MCF 10A (cell line): ENCODE measurements at regions not wholly inside any gene's neighbourhood (a gene's known extent, or its start where the extent isn't known, plus 50 kb on each side); places are given as distances from the start of the nearest gene placed in this dataset.

Experiments used
- BruUV-seq: library from RNA; stranded (reverse); fragments of 400-500 nt; replicated peaks from 2 replicates; lab custom pipeline; 2021; lab: Mats Ljungman, UMichigan
- CTCF ChIA-PET: fragments of 300-600 bp; sonication (Branson Sonifier 250); formaldehyde crosslinking; extraction: SDS; loops from one replicate; lab custom pipeline; 2021; ENCODE audit warnings: antibody characterized with exemption, inconsistent platforms; lab: Yijun Ruan, JAX
- POLR2A ChIA-PET: fragments of 300-600, 350-650 bp; sonication (Branson Sonifier 250); formaldehyde crosslinking; extraction: SDS; loops from one replicate; lab custom pipeline; 2020; ENCODE audit warnings: antibody characterized with exemption, inconsistent platforms; lab: Yijun Ruan, JAX
- DNase-seq: peaks from one replicate; pipeline ENCODE4 v3.0.0-alpha.2; 2018; ENCODE audit not compliant: unreplicated experiment
- H3K27ac Mint-ChIP-seq: one replicate; pipeline ENCODE4 v1.8.0; 2022; ENCODE audit warnings: mild to moderate bottlenecking, low read depth, mixed read lengths; ENCODE audit not compliant: unreplicated experiment
- H3K27me3 Mint-ChIP-seq: one replicate; pipeline ENCODE4 v1.8.0; 2022; ENCODE audit warnings: mixed read lengths; ENCODE audit not compliant: insufficient read depth, unreplicated experiment
- H3K36me3 Mint-ChIP-seq: one replicate; pipeline ENCODE4 v1.8.0; 2022; ENCODE audit warnings: mild to moderate bottlenecking, moderate library complexity, mixed read lengths; ENCODE audit not compliant: insufficient read depth, unreplicated experiment
- H3K4me1 Mint-ChIP-seq: one replicate; pipeline ENCODE4 v1.8.0; 2022; ENCODE audit warnings: mixed read lengths; ENCODE audit not compliant: insufficient read depth, unreplicated experiment
- H3K4me3 Mint-ChIP-seq: one replicate; pipeline ENCODE4 v1.8.0; 2022; ENCODE audit warnings: mild to moderate bottlenecking, moderate library complexity, mixed read lengths; ENCODE audit not compliant: unreplicated experiment
- H3K9me3 Mint-ChIP-seq: one replicate; pipeline ENCODE4 v1.8.0; 2022; ENCODE audit warnings: mixed read lengths; ENCODE audit not compliant: unreplicated experiment
- CTCF ChIP-seq: fragments of 200-600 bp; IDR thresholded peaks from one replicate; pipeline ENCODE4 v1.8.0; 2022; ENCODE audit warnings: antibody characterized with exemption, mild to moderate bottlenecking; ENCODE audit not compliant: unreplicated experiment
- intact Hi-C: fragments of 100-400 bp; cut with micrococcal nuclease; formaldehyde crosslinking; loops from 2 replicates; pipeline ENCODE4 v1.14.1; 2022

GRCh38 chr6:14634072-14634471, 516.5 kb downstream of the CD83 start:
- peaks cover 5% of the 10 kb centered on the region for H3K36me3 Mint-ChIP-seq
- no peaks in the 10 kb centered on the region for H3K27me3 Mint-ChIP-seq

GRCh38 chr6:14635195-14635594, 517.6 kb downstream of the CD83 start:
- POLR2A ChIA-PET: interaction anchor here (0.6 kb wide), 1 partner anchor 25 kb away, joined by 3 read pairs; no protein-coding TSS in a partner anchor
- Mint-ChIP-seq H3K9me3 (no peaks in the 10 kb centered on the region), H3K36me3 (peaks cover 5% of the 10 kb centered on the region), H3K27me3 (no peaks in the 10 kb centered on the region), H3K4me3 (no peak overlapping the region), H3K4me1 (no peaks in the 10 kb centered on the region), H3K27ac (no peak overlapping the region)
- intact Hi-C loops: no loop called here
- BruUV-seq: no TSS peak
- CTCF ChIA-PET: interaction anchor here (0.6 kb wide), 1 partner anchor 232 kb away, joined by 4 read pairs; no protein-coding TSS in a partner anchor
- no peak for TF ChIP-seq CTCF
- no peak for DNase-seq

More at GRCh38 chr6:14634072-14634471, 516.5 kb downstream of the CD83 start:
- ChIA-PET CTCF (interaction anchor here (0.7 to 0.8 kb wide), 2 partner anchors 88 to 423 kb away, joined by 3 read pairs; no protein-coding TSS in a partner anchor), POLR2A (no interaction called here)
- no TSS peak for BruUV-seq
- Mint-ChIP-seq H3K27ac (no peak overlapping the region), H3K4me3 (no peak overlapping the region), H3K9me3 (no peaks in the 10 kb centered on the region), H3K4me1 (no peaks in the 10 kb centered on the region)
- intact Hi-C loops: no loop called here
- no peak for TF ChIP-seq CTCF
- no peak for DNase-seq

GRCh38 chr6:14635934-14636591, 518.5 kb downstream of the CD83 start:
- DNase-seq: no peak
- Mint-ChIP-seq H3K4me3 (no peak overlapping the region), H3K27me3 (no peaks in the 10 kb centered on the region), H3K9me3 (no peaks in the 10 kb centered on the region), H3K36me3 (peaks cover 5% of the 10 kb centered on the region), H3K4me1 (no peaks in the 10 kb centered on the region), H3K27ac (no peak overlapping the region)
- no peak for TF ChIP-seq CTCF
- ChIA-PET CTCF (interaction anchor here (0.6 kb wide), 1 partner anchor 231 kb away, joined by 4 read pairs; no protein-coding TSS in a partner anchor), POLR2A (no interaction called here)
- no TSS peak for BruUV-seq
- intact Hi-C loops: no loop called here

GRCh38 chr6:14638435-14638905, 520.9 kb downstream of the CD83 start:
- peaks cover 5% of the 10 kb centered on the region for H3K36me3 Mint-ChIP-seq
- H3K27ac Mint-ChIP-seq: no peak overlapping the region
- intact Hi-C loops: no loop called here
- BruUV-seq: no TSS peak
- H3K27me3 Mint-ChIP-seq: no peaks in the 10 kb centered on the region
- H3K9me3 Mint-ChIP-seq: no peaks in the 10 kb centered on the region
- H3K4me3 Mint-ChIP-seq: no peak overlapping the region
- CTCF ChIA-PET: no interaction called here
- no peak for DNase-seq
- no peak for TF ChIP-seq CTCF
- no peaks in the 10 kb centered on the region for H3K4me1 Mint-ChIP-seq
- POLR2A ChIA-PET: no interaction called here
